ENCODE measurements at regions not wholly inside any gene's neighbourhood (a gene's known extent, or its start where the extent isn't known, plus 50 kb on each side); places are given as distances from the start of the nearest gene placed in this dataset.
"Not testable (repeated sequence)": the region's sequence is repeated elsewhere in the genome, so short reads cannot be mapped to it uniquely, and the experiment has no call there.

- no peak for DNase-seq (ENCODE audit: low read depth)
These were observed 158.6 kb downstream of the SAMD5 start for GRCh38 chr6:147667082-147667481.

GRCh38 chr6:147674099-147674498 is 165.6 kb downstream of the SAMD5 start:
- DNase-seq (ENCODE audit: low read depth), result no peak

- DNase-seq (ENCODE audit: low read depth), result no peak
These were observed 166.3 kb downstream of the SAMD5 start for GRCh38 chr6:147674794-147675193.

- DNase-seq (ENCODE audit: low read depth), result peak; percentile 51
These were observed 166.8 kb downstream of the SAMD5 start for GRCh38 chr6:147675281-147675680.

- DNase-seq (ENCODE audit: low read depth), result peak; percentile 32
These were observed 168.2 kb downstream of the SAMD5 start for GRCh38 chr6:147676495-147677199.

- no peak for DNase-seq (ENCODE audit: low read depth)
These were observed 169.2 kb downstream of the SAMD5 start for GRCh38 chr6:147677647-147678046.

- DNase-seq (ENCODE audit: low read depth), result no peak
These were observed 169.8 kb downstream of the SAMD5 start for GRCh38 chr6:147678253-147678652.

- no peak for DNase-seq (ENCODE audit: low read depth)
These were observed 176.4 kb downstream of the SAMD5 start for GRCh38 chr6:147684906-147685305.

- DNase-seq (ENCODE audit: low read depth), result peak; percentile 20
These were observed 180.9 kb downstream of the SAMD5 start for GRCh38 chr6:147689398-147689797.

GRCh38 chr6:147691446-147691845 is 183.0 kb downstream of the SAMD5 start:
- peak; percentile 18 for DNase-seq (ENCODE audit: low read depth)

GRCh38 chr6:147693181-147693580 is 184.7 kb downstream of the SAMD5 start:
- DNase-seq (ENCODE audit: low read depth), result no peak

GRCh38 chr6:147694556-147694955 is 186.1 kb downstream of the SAMD5 start:
- not testable (repeated sequence) for DNase-seq (ENCODE audit: low read depth)

- peak; percentile 38 for DNase-seq (ENCODE audit: low read depth)
These were observed 187.3 kb downstream of the SAMD5 start for GRCh38 chr6:147695819-147696218.

GRCh38 chr6:147699140-147699539 is 190.7 kb downstream of the SAMD5 start:
- no peak for DNase-seq (ENCODE audit: low read depth)

GRCh38 chr6:147699637-147700036 is 191.1 kb downstream of the SAMD5 start:
- peak; percentile 88 for DNase-seq (ENCODE audit: low read depth)

- no peak for DNase-seq (ENCODE audit: low read depth)
These were observed 192.1 kb downstream of the SAMD5 start for GRCh38 chr6:147700436-147701209.

GRCh38 chr6:147704691-147705090 is 196.2 kb downstream of the SAMD5 start:
- no peak for DNase-seq (ENCODE audit: low read depth)

GRCh38 chr6:147707524-147707923 is 199.0 kb downstream of the SAMD5 start:
- no peak for DNase-seq (ENCODE audit: low read depth)

GRCh38 chr6:147708170-147708569 is 199.7 kb downstream of the SAMD5 start:
- DNase-seq (ENCODE audit: low read depth), result no peak

- no peak for DNase-seq (ENCODE audit: low read depth)
These were observed 201.1 kb downstream of the SAMD5 start for GRCh38 chr6:147709396-147710272.

- no peak for DNase-seq (ENCODE audit: low read depth)
These were observed 202.4 kb downstream of the SAMD5 start for GRCh38 chr6:147710890-147711289.

- no peak for DNase-seq (ENCODE audit: low read depth)
These were observed 203.0 kb downstream of the SAMD5 start for GRCh38 chr6:147711476-147711875.
